NCI-H748 (cell line): ENCODE measurements at regions not wholly inside any gene's neighbourhood (a gene's known extent, or its start where the extent isn't known, plus 50 kb on each side); places are given as distances from the start of the nearest gene placed in this dataset.

Experiments
- DNase-seq: peaks from one replicate; lab custom pipeline; 2025; ENCODE audit not compliant: unreplicated experiment; lab: John Stamatoyannopoulos, UW

GRCh38 chr2:163859951-163860350, 124.1 kb upstream of the FIGN start:
- DNase-seq = no peak

- DNase-seq = no peak
Measured at GRCh38 chr2:163856941-163857340, 121.1 kb upstream of the FIGN start.

GRCh38 chr2:163852616-163853015, 116.8 kb upstream of the FIGN start:
- no peak for DNase-seq

GRCh38 chr2:163849756-163850435, 114.1 kb upstream of the FIGN start:
- DNase-seq = no peak

GRCh38 chr2:163838890-163839289, 103.1 kb upstream of the FIGN start:
- no peak for DNase-seq

- no peak for DNase-seq
Measured at GRCh38 chr2:163836167-163836566, 100.4 kb upstream of the FIGN start.

- no peak for DNase-seq
Measured at GRCh38 chr2:163834841-163835240, 99.0 kb upstream of the FIGN start.

GRCh38 chr2:163834221-163834620, 98.4 kb upstream of the FIGN start:
- no peak for DNase-seq

GRCh38 chr2:163828771-163829170, 93.0 kb upstream of the FIGN start:
- no peak for DNase-seq

GRCh38 chr2:163822033-163822432, 86.2 kb upstream of the FIGN start:
- no peak for DNase-seq

- DNase-seq = no peak
Measured at GRCh38 chr2:163812926-163813520, 77.2 kb upstream of the FIGN start.

- no peak for DNase-seq
Measured at GRCh38 chr2:163808406-163808805, 72.6 kb upstream of the FIGN start.

- DNase-seq = no peak
Measured at GRCh38 chr2:163802284-163802683, 66.5 kb upstream of the FIGN start.

GRCh38 chr2:163801486-163801885, 65.7 kb upstream of the FIGN start:
- DNase-seq = no peak

GRCh38 chr2:163800951-163801381, 65.2 kb upstream of the FIGN start:
- no peak for DNase-seq

- no peak for DNase-seq
Measured at GRCh38 chr2:163799807-163800206, 64.0 kb upstream of the FIGN start.

- no peak for DNase-seq
Measured at GRCh38 chr2:163794635-163795034, 58.8 kb upstream of the FIGN start.
